ENCODE measurements at regions not wholly inside any gene's neighbourhood (a gene's known extent, or its start where the extent isn't known, plus 50 kb on each side); places are given as distances from the start of the nearest gene placed in this dataset.

- no peak for DNase-seq (ENCODE audit: low spot score)
- TF ChIP-seq, protein P1, sequence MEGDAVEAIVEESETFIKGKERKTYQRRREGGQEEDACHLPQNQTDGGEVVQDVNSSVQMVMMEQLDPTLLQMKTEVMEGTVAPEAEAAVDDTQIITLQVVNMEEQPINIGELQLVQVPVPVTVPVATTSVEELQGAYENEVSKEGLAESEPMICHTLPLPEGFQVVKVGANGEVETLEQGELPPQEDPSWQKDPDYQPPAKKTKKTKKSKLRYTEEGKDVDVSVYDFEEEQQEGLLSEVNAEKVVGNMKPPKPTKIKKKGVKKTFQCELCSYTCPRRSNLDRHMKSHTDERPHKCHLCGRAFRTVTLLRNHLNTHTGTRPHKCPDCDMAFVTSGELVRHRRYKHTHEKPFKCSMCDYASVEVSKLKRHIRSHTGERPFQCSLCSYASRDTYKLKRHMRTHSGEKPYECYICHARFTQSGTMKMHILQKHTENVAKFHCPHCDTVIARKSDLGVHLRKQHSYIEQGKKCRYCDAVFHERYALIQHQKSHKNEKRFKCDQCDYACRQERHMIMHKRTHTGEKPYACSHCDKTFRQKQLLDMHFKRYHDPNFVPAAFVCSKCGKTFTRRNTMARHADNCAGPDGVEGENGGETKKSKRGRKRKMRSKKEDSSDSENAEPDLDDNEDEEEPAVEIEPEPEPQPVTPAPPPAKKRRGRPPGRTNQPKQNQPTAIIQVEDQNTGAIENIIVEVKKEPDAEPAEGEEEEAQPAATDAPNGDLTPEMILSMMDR (IDR thresholded peaks at IDR 0.05; ENCODE audit: extremely low read depth, missing control alignments): no peak
Measured at GRCh38 chr2:175468431-175469098, 287.1 kb upstream of the ATP5MC3 start.

DNA sequence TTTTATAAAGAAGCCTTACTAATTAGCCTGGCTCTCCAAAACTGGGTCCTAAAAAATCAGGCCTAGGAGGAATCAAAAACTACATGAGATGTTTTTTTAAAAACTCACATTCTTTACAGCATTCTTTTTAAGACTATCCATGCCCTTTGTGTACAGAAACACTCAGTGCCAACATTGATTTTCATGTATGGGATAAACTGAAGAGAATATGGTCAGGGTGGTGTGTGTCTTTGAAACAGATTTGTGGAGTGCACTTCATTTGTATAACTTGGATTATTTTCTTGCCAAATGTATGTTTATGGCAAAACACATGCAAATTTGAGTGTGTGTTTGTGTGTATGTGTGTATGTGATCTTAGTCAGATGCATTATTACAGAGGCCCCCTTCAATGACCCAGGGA lies 283.6 kb upstream of the ATP5MC3 start:
- TF ChIP-seq, protein P1 (IDR thresholded peaks at IDR 0.05; ENCODE audit: extremely low read depth, missing control alignments): no peak

GRCh38 chr2:175464311-175464670 lies 282.8 kb upstream of the ATP5MC3 start:
- DNase-seq (ENCODE audit: low spot score): no peak
- TF ChIP-seq, protein P1 (IDR thresholded peaks at IDR 0.05; ENCODE audit: extremely low read depth, missing control alignments): no peak

More for the DNA sequence above, 283.6 kb upstream of the ATP5MC3 start:
- no peak for DNase-seq (ENCODE audit: low spot score)

GRCh38 chr2:175463589-175464310 lies 282.2 kb upstream of the ATP5MC3 start:
- TF ChIP-seq, protein P1 (IDR thresholded peaks at IDR 0.05; ENCODE audit: extremely low read depth, missing control alignments): no peak
- DNase-seq (ENCODE audit: low spot score): no peak

DNA sequence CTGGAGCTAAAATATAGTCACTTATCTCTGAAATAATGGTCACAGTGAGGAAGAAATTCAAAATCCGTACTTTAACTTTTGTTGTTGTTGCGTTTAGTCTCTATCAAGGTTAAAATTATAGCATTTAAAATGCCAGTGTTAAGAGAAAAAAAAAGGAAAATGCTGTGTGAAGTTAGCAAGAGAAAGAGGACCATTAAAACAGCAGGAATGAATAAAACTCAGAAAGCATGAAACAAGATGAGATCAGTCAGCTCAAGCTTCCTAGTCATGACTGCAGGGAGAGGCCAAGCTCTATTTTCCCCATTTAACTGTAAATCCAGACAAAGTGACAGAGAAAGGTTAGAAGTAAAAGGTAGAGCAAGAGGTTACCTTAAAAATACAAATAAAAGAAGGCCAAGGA lies 281.7 kb upstream of the ATP5MC3 start:
- DNase-seq (ENCODE audit: low spot score): no peak
- TF ChIP-seq, protein P1 (IDR thresholded peaks at IDR 0.05; ENCODE audit: extremely low read depth, missing control alignments): no peak

DNA sequence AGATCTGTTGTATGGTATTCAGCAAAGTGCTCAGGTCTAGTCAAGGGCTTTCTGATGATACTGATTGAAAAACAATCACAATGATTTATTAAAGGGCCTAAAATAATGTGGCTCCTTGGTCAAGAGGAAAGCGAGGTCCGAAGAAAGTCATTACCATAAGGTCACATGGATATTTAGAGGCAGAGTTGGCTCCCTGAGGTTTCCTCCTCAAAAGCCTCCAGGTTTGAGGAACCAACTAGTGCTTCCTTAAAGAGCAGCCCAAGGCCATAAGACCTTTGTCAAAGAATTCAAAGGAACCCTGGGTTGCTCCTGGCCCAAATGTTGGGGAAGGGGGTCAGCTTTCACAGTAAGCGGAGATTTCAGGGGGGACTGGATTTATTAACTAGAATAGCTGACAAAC lies 280.7 kb upstream of the ATP5MC3 start:
- DNase-seq (ENCODE audit: low spot score): no peak
- TF ChIP-seq, protein P1 (IDR thresholded peaks at IDR 0.05; ENCODE audit: extremely low read depth, missing control alignments): no peak

DNA sequence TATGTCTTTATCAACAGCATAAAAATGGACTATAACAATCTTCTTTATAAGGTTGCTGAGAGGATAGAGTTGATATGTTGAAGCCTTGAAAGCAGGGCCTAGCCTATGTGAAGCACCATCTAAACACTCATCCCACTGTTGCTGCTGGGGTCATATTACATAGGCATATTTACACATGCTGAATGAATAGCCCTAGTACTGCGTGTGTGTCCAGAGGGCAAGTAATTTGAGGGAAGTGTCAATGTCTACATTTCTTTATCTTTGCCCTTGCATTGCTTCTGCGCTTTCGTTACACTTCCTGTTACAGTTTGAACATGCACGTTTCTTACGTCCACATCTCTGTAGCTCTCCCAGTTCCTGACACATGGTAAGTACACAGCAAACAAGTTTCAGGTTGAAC lies 280.3 kb upstream of the ATP5MC3 start:
- TF ChIP-seq, protein P1 (IDR thresholded peaks at IDR 0.05; ENCODE audit: extremely low read depth, missing control alignments): no peak
- DNase-seq (ENCODE audit: low spot score): no peak

Data from GM20000 (cell line).